ENCODE measurements at regions not wholly inside any gene's neighbourhood (a gene's known extent, or its start where the extent isn't known, plus 50 kb on each side); places are given as distances from the start of the nearest gene placed in this dataset.

DNA sequence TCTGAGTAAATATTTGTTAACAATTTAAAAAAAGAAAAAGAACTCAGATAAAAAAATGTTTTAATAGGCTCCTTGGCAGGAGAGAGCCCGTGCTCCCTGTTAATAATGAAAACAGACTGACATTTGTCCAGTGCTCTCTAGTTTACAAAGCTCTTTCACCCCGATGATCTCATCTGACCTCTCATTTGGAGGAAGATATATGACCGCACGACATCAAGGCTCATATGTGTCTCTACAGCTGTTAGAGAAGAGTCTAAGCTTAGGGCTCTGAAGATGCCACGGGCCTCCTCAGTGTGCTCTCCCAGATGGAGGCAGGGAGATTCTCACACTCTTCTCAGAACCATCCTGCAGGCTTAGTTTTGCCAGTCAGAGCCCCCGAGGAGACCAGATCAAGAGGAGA lies 280.8 kb upstream of the IRX5 start:
- H3K4me3 ChIP-seq (ENCODE audit: low read depth, low read length), result no peak overlapping the region
- in situ Hi-C loops (cut with HindIII; ENCODE audit: low sequenced_read_pairs), result no loop called here
- TF ChIP-seq, protein P1, sequence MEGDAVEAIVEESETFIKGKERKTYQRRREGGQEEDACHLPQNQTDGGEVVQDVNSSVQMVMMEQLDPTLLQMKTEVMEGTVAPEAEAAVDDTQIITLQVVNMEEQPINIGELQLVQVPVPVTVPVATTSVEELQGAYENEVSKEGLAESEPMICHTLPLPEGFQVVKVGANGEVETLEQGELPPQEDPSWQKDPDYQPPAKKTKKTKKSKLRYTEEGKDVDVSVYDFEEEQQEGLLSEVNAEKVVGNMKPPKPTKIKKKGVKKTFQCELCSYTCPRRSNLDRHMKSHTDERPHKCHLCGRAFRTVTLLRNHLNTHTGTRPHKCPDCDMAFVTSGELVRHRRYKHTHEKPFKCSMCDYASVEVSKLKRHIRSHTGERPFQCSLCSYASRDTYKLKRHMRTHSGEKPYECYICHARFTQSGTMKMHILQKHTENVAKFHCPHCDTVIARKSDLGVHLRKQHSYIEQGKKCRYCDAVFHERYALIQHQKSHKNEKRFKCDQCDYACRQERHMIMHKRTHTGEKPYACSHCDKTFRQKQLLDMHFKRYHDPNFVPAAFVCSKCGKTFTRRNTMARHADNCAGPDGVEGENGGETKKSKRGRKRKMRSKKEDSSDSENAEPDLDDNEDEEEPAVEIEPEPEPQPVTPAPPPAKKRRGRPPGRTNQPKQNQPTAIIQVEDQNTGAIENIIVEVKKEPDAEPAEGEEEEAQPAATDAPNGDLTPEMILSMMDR (IDR thresholded peaks at IDR 0.05; ENCODE audit: low read depth, low read length), result no peak
- DNase-seq (ENCODE audit: low read depth, low spot score), result no peak

DNA sequence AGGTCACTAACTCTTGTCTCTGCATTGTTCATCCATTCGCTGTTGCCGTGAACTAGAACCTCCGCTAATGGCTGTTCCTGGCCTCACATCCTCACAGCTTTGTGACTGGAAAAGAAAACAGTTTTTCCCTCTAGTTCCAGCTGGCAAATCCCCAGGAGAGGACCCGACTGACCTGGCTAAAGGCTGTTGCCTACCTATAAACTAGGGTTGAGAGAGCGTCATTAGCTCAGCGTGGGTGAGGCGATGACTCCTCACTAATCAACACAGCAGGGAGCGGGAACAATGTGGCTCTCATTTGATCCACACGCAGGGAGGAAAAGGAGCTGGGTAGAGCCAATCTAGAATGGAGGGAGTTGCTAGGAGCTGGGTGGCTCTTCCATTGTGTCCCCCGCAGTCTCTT lies 282.1 kb upstream of the IRX5 start:
- DNase-seq (ENCODE audit: low read depth, low spot score), result no peak
- no peak overlapping the region for H3K4me3 ChIP-seq (ENCODE audit: low read depth, low read length)
- in situ Hi-C loops (cut with HindIII; ENCODE audit: low sequenced_read_pairs), result no loop called here
- TF ChIP-seq, protein P1 (IDR thresholded peaks at IDR 0.05; ENCODE audit: low read depth, low read length), result no peak

GRCh38 chr16:54647725-54648221 lies 282.9 kb upstream of the IRX5 start:
- in situ Hi-C loops (cut with HindIII; ENCODE audit: low sequenced_read_pairs), result no loop called here
- DNase-seq (ENCODE audit: low read depth, low spot score), result no peak
- TF ChIP-seq, protein P1 (IDR thresholded peaks at IDR 0.05; ENCODE audit: low read depth, low read length), result no peak
- H3K4me3 ChIP-seq (ENCODE audit: low read depth, low read length), result no peak overlapping the region

DNA sequence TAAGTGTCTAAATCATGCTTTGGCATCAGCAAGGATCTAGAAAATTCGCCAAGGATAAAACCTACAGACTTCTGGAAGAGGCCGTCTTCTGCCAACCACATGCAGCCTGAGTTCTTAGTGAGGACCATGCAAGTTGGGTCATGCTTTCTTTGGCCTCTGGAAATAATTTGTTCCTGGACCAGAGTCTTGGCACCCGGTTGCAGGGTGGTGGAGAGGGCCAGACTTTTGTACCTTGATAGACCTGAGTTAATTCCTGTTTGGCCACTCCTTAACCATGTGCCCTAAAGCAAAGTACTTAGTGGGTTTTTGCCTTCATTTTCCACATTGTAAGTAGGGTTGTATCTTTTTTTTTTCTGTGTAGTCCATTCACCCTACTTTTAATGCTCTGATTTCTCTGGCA lies 283.4 kb upstream of the IRX5 start:
- DNase-seq (ENCODE audit: low read depth, low spot score), result no peak
- in situ Hi-C loops (cut with HindIII; ENCODE audit: low sequenced_read_pairs), result no loop called here
- H3K4me3 ChIP-seq (ENCODE audit: low read depth, low read length), result no peak overlapping the region
- TF ChIP-seq, protein P1 (IDR thresholded peaks at IDR 0.05; ENCODE audit: low read depth, low read length), result no peak

DNA sequence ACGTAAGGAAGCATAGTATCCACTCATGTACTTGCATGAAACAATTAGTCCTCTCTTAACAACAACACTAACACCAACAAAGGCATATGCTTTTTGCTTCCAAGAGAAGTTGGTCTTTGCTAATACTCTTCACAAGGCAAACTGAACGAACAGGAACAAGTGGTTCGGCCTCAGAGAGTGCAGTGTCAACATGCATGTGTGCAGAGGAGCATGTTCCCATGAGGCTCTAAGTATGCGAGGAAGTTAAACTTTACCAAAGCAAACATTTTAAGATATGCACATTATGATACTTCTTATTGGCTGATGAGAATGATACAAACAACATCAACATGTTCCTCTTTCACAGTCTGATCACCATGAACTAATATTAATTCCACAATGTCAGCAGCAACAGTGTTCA lies 285.3 kb upstream of the IRX5 start:
- TF ChIP-seq, protein P1 (IDR thresholded peaks at IDR 0.05; ENCODE audit: low read depth, low read length), result no peak
- H3K4me3 ChIP-seq (ENCODE audit: low read depth, low read length), result no peak overlapping the region
- no peak for DNase-seq (ENCODE audit: low read depth, low spot score)
- in situ Hi-C loops (cut with HindIII; ENCODE audit: low sequenced_read_pairs), result no loop called here

GRCh38 chr16:54636221-54636793 lies 294.4 kb upstream of the IRX5 start:
- no peak overlapping the region for H3K4me3 ChIP-seq (ENCODE audit: low read depth, low read length)
- DNase-seq (ENCODE audit: low read depth, low spot score), result no peak
- in situ Hi-C loops (cut with HindIII; ENCODE audit: low sequenced_read_pairs), result no loop called here
- TF ChIP-seq, protein P1 (IDR thresholded peaks at IDR 0.05; ENCODE audit: low read depth, low read length), result no peak

Measured in astrocyte of the spinal cord (primary cell).